NB4 (cell line): ENCODE measurements at regions not wholly inside any gene's neighbourhood (a gene's known extent, or its start where the extent isn't known, plus 50 kb on each side); places are given as distances from the start of the nearest gene placed in this dataset.

Experiments
- DNase-seq: peaks from one replicate; pipeline ENCODE4 v3.0.0; 2010; ENCODE audit warnings: low read depth
- H3K4me3 ChIP-seq: one replicate; pipeline ENCODE4 v1.5.1; 2011; ENCODE audit warnings: mild to moderate bottlenecking, low read depth, low read length, moderate library complexity
- MYC ChIP-seq: IDR thresholded peaks from 2 replicates; pipeline ENCODE4 v1.6.1; 2011; ENCODE audit warnings: low read depth, low read length
- POLR2A ChIP-seq: IDR thresholded peaks from 2 replicates; pipeline ENCODE4 v1.6.1; 2011; ENCODE audit warnings: mild to moderate bottlenecking; ENCODE audit not compliant: insufficient read length; ENCODE audit errors: extremely low read depth
- TF ChIP-seq, protein P1 (sequence below): IDR thresholded peaks from 2 replicates; pipeline ENCODE4 v1.6.1; 2011; ENCODE audit warnings: low read depth, low read length
- TF ChIP-seq, protein P2 (sequence below): IDR thresholded peaks from one replicate; pipeline ENCODE4 v1.5.1; 2012; ENCODE audit warnings: low read depth, low read length

DNA sequence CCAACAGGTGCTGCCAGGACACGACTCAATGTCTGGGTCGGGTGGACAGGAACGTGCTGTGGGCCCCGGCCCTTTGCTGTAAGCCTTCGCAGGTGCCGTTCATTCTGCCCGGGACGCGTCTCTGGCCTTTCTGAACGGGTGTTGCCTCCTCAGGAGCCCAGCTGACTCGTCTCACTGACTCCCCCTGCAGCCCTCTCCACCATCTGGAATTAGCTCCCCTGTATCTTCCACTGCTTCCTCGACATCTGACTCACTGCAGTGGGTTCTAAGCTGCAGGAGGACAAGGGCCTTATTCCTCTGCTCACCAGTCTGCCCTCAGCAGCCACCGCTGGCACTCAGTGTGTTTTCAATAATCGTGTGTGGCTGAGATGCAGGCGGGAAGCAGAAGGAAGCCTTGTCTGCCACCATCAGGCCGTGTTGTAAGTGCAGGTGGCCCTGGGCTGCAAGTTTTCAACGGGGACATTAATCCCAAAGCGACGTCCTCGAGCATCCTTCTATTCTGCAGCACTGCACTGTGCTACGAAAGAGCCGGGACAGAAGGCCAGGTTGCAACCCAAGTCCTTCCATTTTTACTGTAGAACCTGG, 256.2 kb downstream of the FOXL1 start:
- no peak for TF ChIP-seq MYC
- TF ChIP-seq, protein P1, sequence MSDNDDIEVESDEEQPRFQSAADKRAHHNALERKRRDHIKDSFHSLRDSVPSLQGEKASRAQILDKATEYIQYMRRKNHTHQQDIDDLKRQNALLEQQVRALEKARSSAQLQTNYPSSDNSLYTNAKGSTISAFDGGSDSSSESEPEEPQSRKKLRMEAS: no peak
- TF ChIP-seq, protein P2, sequence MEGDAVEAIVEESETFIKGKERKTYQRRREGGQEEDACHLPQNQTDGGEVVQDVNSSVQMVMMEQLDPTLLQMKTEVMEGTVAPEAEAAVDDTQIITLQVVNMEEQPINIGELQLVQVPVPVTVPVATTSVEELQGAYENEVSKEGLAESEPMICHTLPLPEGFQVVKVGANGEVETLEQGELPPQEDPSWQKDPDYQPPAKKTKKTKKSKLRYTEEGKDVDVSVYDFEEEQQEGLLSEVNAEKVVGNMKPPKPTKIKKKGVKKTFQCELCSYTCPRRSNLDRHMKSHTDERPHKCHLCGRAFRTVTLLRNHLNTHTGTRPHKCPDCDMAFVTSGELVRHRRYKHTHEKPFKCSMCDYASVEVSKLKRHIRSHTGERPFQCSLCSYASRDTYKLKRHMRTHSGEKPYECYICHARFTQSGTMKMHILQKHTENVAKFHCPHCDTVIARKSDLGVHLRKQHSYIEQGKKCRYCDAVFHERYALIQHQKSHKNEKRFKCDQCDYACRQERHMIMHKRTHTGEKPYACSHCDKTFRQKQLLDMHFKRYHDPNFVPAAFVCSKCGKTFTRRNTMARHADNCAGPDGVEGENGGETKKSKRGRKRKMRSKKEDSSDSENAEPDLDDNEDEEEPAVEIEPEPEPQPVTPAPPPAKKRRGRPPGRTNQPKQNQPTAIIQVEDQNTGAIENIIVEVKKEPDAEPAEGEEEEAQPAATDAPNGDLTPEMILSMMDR: no peak
- DNase-seq: peak; percentile 25
- no peak overlapping the region for H3K4me3 ChIP-seq

DNA sequence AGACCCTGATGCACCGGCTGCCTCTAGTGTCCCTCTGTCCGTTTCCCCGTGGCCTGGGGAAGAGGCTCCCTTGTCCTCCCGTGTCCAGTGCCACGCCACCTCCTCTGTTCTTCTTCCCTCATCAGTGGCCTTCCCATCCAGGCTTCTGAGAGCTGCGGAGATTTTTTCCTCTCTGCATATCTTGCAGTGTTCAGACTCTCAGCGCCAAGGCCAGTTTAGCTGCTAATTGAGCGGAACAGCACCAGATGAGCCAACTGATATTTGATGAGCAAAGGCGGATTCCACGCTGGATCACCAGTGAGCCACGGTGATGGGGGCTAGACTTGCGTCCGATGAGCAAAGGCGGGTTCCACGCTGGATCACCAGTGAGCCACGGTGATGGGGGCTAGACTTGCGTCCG, 257.6 kb downstream of the FOXL1 start:
- TF ChIP-seq, protein P2: no peak
- TF ChIP-seq POLR2A: no peak
- TF ChIP-seq, protein P1: no peak
- TF ChIP-seq MYC: no peak
- H3K4me3 ChIP-seq: no peak overlapping the region
- DNase-seq: no peak

DNA sequence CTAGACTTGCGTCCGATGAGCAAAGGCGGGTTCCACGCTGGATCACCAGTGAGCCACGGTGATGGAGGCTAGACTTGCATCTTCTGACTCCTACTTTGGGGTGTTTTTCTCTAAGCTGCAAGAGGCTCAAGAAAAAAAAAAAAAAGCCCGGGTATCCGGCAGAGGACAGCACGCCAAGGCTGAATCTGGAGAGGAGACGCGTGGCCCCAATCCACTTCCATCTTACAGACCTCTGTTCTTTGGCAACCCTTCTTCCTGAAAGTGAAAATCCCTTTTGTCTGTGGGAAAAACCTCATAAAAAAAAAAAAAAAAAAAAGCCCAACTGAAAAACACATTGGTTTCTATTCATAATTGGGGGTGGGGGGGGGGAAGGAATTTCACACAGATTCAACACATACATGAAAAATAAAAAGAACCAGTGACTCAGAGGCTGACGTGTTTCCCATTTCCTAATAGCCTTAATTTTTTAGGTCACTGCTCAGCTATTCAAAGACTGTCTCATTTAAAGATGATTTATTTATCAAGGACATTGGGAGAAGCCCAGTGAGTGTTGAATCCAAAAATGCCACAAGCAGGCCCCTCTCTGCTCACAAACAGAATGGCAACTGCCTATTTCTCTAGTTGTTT, 258.3 kb downstream of the FOXL1 start:
- no peak for TF ChIP-seq MYC
- no peak for TF ChIP-seq POLR2A
- TF ChIP-seq, protein P2: no peak
- TF ChIP-seq, protein P1: no peak
- no peak overlapping the region for H3K4me3 ChIP-seq
- no peak for DNase-seq

- TF ChIP-seq, protein P1: no peak
- TF ChIP-seq POLR2A (no peak), MYC (no peak)
- TF ChIP-seq, protein P2: no peak
Observed at GRCh38 chr16:86843812-86844211, 265.5 kb downstream of the FOXL1 start.

GRCh38 chr16:86844695-86845094, 266.3 kb downstream of the FOXL1 start:
- no peak for DNase-seq
- TF ChIP-seq POLR2A (no peak), MYC (no peak)
- TF ChIP-seq, protein P2: no peak
- TF ChIP-seq, protein P1: no peak
- H3K4me3 ChIP-seq: no peak overlapping the region

More at GRCh38 chr16:86843812-86844211, 265.5 kb downstream of the FOXL1 start:
- no peak overlapping the region for H3K4me3 ChIP-seq
- DNase-seq: no peak

- no peak overlapping the region for H3K4me3 ChIP-seq
- TF ChIP-seq, protein P1: no peak
- TF ChIP-seq MYC: no peak
- no peak for DNase-seq
Observed at GRCh38 chr16:86846136-86846535, 267.8 kb downstream of the FOXL1 start.
